ENCODE measurements at regions not wholly inside any gene's neighbourhood (a gene's known extent, or its start where the extent isn't known, plus 50 kb on each side); places are given as distances from the start of the nearest gene placed in this dataset.

DNA sequence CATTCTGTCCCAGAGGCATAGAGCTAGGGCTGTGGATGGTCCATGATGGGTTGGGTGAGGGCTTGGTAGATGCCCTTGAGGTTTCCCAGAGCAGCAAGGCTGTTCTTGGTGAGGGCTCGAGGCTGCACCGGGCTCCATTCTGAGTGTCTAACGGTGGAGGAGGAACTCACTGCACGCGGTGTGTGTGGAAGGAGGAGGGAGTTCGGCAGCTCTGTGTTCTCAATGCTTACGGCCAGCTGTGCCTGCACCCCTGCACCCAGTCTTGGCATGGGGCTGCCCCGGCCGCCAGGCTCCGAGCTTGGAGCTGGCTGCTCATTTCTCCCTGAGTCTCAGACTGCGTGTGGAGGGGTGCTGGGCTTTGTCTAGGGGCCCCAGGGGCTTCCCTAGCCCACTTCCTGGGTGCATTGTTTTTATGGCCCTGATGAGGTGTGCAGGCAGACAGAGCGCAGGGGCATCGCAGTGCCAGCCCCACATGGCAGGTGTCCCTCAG is 1247.1 kb downstream of the BRD1 start:
- intact Hi-C loops (cut with DNase I): no loop called here
- Histone ChIP-seq H3K27ac (no peak overlapping the region), H3K27me3 (peaks cover 29% of the 10 kb centered on the region), H3K9me3 (replicated peaks in 1 of 3) (no peaks in the 10 kb centered on the region), H3K4me3 (no peak overlapping the region), H3K36me3 (replicated peaks in 1 of 2) (no peaks in the 10 kb centered on the region), H3K4me1 (replicated peaks in 1 of 2) (no peaks in the 10 kb centered on the region)
- no peak for TF ChIP-seq POLR2A (IDR thresholded peaks at IDR 0.05)
- TF ChIP-seq, protein P1, sequence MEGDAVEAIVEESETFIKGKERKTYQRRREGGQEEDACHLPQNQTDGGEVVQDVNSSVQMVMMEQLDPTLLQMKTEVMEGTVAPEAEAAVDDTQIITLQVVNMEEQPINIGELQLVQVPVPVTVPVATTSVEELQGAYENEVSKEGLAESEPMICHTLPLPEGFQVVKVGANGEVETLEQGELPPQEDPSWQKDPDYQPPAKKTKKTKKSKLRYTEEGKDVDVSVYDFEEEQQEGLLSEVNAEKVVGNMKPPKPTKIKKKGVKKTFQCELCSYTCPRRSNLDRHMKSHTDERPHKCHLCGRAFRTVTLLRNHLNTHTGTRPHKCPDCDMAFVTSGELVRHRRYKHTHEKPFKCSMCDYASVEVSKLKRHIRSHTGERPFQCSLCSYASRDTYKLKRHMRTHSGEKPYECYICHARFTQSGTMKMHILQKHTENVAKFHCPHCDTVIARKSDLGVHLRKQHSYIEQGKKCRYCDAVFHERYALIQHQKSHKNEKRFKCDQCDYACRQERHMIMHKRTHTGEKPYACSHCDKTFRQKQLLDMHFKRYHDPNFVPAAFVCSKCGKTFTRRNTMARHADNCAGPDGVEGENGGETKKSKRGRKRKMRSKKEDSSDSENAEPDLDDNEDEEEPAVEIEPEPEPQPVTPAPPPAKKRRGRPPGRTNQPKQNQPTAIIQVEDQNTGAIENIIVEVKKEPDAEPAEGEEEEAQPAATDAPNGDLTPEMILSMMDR (IDR thresholded peaks at IDR 0.05): no peak
- DNase-seq: no peak
- 60 to 78% (median 68%) methylated on average over 5 to 13 of the region's 13 CpGs for WGBS, 4 donors

DNA sequence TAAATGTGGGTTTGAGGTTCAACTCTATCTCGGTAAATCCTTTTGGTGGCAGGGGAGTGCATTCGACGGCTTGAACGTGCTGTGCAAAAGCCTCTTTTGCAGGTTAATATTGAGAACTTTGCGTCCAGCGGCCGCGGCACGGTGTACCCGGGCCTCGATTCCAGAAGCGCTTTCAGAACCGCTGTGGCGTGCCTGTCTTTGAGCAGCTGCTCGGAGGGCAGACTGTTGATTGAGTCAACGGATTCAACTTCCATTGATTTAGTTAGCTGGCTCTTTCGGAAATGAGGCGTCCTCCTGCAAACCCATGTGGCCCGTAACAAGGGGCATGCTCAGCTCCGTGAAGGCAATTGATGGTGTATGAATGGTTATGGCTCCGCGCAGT is 1247.8 kb downstream of the BRD1 start:
- Histone ChIP-seq H3K4me1 (replicated peaks in 1 of 2) (no peaks in the 10 kb centered on the region), H3K9me3 (replicated peaks in 1 of 3) (no peaks in the 10 kb centered on the region), H3K4me3 (no peak overlapping the region), H3K27me3 (peaks cover 31% of the 10 kb centered on the region), H3K27ac (no peak overlapping the region), H3K36me3 (replicated peaks in 1 of 2) (no peaks in the 10 kb centered on the region)
- no peak for DNase-seq
- TF ChIP-seq, protein P1 (IDR thresholded peaks at IDR 0.05): no peak
- TF ChIP-seq POLR2A (IDR thresholded peaks at IDR 0.05): no peak
- intact Hi-C loops (cut with DNase I): no loop called here
- 87 to 90% (median 87%) methylated on average over 19 to 22 of the region's 22 CpGs for WGBS, 4 donors

DNA sequence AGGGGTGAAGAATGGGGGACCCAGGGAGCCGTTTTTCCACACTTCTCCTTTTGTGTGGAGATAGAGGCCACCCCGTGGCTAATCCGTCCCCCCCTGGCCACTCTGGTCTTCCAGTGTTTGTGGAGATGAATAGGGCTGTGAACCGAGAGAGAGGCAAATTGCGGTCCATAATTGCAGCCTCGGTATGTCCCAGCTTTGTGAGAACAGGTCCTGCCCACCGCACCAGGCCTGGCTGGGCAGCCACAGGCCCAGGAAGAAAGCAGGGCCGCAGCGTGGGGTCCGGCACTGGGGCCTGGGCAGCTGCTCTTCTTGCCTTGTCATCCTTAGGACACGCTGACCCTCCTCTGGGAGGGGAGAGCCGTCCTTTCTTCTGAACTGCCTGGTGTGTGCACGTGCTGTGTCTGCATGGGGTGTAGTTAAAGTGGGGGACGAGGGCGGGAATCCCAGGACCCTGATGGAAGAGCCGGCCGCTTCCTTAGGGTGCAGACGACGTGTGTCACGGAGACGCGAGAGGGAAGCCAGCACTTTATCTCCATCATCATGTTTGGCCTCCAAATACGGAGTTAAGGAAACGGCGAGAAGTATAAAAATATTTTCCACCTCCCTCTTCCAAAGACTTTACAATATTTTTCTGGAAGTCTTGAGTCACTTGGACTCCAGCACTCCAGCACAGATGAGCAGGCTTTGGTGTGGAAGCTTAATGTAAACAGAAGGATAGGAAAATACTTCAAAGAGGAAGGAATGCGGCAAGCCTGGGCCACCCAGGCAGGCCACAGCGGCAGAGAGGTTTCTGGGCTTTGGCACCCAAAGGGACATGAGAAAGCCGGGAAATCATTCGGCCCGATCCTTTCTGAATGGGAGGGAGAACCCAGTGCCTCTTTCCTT is 1248.4 kb downstream of the BRD1 start:
- Histone ChIP-seq H3K27me3 (peaks cover 37% of the 10 kb centered on the region), H3K9me3 (replicated peaks in 1 of 3) (no peaks in the 10 kb centered on the region), H3K4me3 (no peak overlapping the region), H3K27ac (no peak overlapping the region), H3K36me3 (replicated peaks in 1 of 2) (no peaks in the 10 kb centered on the region), H3K4me1 (replicated peaks in 1 of 2) (no peaks in the 10 kb centered on the region)
- intact Hi-C loops (cut with DNase I): no loop called here
- TF ChIP-seq POLR2A (IDR thresholded peaks at IDR 0.05): no peak
- TF ChIP-seq, protein P1 (IDR thresholded peaks at IDR 0.05): no peak
- WGBS, 4 donors: 61 to 71% (median 66%) methylated on average over 19 to 30 of the region's 30 CpGs
- no peak for DNase-seq

DNA sequence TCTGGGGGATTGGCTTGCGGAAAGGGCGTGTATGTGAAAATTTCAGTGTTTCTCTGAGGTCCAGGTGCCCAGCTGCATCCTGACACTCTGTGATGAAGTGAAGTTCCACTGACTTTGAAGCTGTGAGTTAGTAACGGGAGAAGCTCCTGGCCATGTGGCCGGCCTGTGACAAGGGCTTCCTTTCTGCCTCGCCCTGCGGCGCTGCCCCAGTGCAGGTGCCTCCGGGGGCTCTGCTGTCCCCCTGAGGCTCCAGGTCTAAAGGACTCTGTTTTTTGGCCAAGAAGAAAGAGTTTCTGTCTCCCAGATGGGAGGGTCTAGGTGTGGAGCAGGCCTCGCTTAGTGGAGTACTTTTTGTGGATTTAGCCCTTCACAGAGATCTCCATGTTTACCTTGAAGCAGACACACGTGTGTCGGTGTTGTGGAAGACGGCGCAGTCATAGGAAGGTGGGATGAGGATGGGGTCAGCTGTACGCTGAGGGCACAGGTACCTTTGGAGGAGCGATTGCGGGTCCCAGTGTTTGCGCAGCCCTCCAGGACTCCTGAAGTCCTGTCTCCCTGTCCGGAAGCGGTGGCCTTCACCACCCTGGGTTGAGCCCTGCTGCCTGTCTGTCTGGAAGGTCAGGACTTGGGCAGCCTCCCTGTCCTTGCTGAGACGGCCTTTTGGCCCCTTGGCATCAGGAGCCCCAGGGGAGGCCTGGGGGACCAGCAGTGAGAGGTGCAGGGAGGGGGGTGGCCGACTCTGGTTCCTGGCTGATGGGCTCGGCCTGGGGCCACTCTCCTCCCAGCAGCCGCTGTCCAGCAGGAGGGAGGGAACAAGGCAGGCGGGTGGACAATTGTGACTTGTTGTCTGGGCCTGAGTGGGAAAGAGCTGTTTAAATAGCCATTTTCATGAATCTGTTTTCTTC is 1249.3 kb downstream of the BRD1 start:
- Histone ChIP-seq H3K4me1 (replicated peaks in 1 of 2) (no peaks in the 10 kb centered on the region), H3K36me3 (replicated peaks in 1 of 2) (no peaks in the 10 kb centered on the region), H3K27me3 (peaks cover 43% of the 10 kb centered on the region), H3K9me3 (replicated peaks in 1 of 3) (no peaks in the 10 kb centered on the region), H3K27ac (no peak overlapping the region), H3K4me3 (no peak overlapping the region)
- DNase-seq: no peak
- TF ChIP-seq POLR2A (IDR thresholded peaks at IDR 0.05): no peak
- TF ChIP-seq, protein P1 (IDR thresholded peaks at IDR 0.05): no peak
- intact Hi-C loops (cut with DNase I): no loop called here
- 68 to 90% (median 83%) methylated on average over 16 to 24 of the region's 24 CpGs for WGBS, 4 donors

All from adrenal gland (tissue), 9 donors.